Thoracic aorta (tissue), 2 donors: ENCODE measurements at regions not wholly inside any gene's neighbourhood (a gene's known extent, or its start where the extent isn't known, plus 50 kb on each side); places are given as distances from the start of the nearest gene placed in this dataset.
A peak's percentile ranks its signal among the peaks of the same experiment; 100 is the strongest.

ENCODE experiments used
- ATAC-seq: fragments of 150-250 bp; one replicate; pipeline ENCODE4 v1.8.0; 2017; ENCODE audit warnings: low read depth; ENCODE audit not compliant: insufficient number of reproducible peaks, low FRiP score
- DNase-seq: peaks from one replicate; pipeline ENCODE4 v3.0.0-alpha.2; 2020; ENCODE audit warnings: low spot score
- H3K27ac ChIP-seq, 2 donors: fragments of 200-600 bp; sonication (generic); 1 replicate in 1 of 2; 2 replicates in 1 of 2; pipeline ENCODE4 v1.5.1; 2016; ENCODE audit warnings: mild to moderate bottlenecking in 2 of 2, moderate library complexity in 2 of 2
- H3K27me3 ChIP-seq: fragments of 200-600 bp; sonication (generic); replicated peaks from 2 replicates; pipeline ENCODE4 v1.6.0; 2016; ENCODE audit warnings: mild to moderate bottlenecking; ENCODE audit not compliant: insufficient read depth
- H3K36me3 ChIP-seq: fragments of 200-600 bp; sonication (generic); one replicate; pipeline ENCODE4 v1.5.1; 2016
- H3K4me1 ChIP-seq, 2 donors: fragments of 200-600 bp; sonication (generic); 1 replicate in 1 of 2; 2 replicates in 1 of 2; pipeline versions ENCODE4 v1.5.1 to v1.6.0; 2016; ENCODE audit warnings: low read depth in 2 of 2, mild to moderate bottlenecking in 1 of 2; ENCODE audit not compliant: control insufficient read depth in 1 of 2
- H3K4me3 ChIP-seq: fragments of 200-600 bp; sonication (generic); 2 replicates; pipeline ENCODE4 v1.5.1; 2016; ENCODE audit warnings: mild to moderate bottlenecking
- H3K9me3 ChIP-seq: fragments of 200-600 bp; sonication (generic); 2 replicates; pipeline ENCODE4 v1.5.1; 2016
- TF ChIP-seq, protein P1 (sequence below): fragments of 200-600 bp; sonication (generic); IDR thresholded peaks from one replicate; pipeline ENCODE4 v1.5.1; 2019; ENCODE audit warnings: antibody characterized with exemption

DNA sequence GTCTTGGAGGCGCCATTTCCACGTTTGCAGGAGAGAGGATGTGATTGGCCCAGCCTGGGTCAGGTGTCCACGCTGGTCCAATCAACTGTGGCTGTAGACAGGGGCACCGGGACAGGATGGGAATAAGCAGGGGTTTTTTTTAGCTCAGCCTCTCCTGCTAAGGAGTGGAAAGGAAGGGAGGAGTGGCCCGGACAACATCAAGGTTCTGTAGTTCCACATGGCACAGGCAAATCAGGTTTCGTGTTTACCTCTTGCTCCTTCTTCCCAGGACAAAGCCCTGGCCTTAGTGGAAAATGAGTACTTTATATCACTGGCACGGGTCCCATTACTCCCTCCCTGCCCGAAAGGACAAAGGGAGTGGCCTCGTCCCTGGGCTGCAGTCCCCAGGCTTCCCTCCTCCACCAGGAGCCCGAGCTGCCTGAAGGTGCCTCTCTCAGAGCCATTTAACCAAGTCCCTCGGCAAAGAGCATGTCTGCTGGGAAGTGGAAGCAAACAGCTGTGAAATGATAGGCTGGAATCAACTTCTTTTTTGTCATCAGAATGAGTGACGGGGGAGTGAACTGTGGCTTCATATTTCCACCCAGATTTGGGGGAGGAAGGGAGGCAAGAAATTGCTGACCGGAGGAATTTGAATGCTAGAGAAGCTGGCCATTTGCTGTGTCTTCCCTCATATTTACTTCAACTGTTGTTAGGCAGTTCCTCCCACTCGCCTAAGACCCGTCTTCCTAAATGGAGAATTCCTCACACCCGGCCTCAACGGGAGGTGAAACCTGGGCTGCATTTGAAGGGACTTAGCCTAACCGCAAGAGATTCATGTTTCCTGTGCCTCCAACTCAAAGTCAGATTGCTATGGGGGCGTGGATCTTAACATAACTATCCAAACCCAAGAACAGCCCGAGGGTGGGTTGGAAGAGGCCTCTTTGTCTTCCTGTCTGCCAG, 84.9 kb upstream of the SLC44A3 start:
- ATAC-seq: no peak
- TF ChIP-seq, protein P1, sequence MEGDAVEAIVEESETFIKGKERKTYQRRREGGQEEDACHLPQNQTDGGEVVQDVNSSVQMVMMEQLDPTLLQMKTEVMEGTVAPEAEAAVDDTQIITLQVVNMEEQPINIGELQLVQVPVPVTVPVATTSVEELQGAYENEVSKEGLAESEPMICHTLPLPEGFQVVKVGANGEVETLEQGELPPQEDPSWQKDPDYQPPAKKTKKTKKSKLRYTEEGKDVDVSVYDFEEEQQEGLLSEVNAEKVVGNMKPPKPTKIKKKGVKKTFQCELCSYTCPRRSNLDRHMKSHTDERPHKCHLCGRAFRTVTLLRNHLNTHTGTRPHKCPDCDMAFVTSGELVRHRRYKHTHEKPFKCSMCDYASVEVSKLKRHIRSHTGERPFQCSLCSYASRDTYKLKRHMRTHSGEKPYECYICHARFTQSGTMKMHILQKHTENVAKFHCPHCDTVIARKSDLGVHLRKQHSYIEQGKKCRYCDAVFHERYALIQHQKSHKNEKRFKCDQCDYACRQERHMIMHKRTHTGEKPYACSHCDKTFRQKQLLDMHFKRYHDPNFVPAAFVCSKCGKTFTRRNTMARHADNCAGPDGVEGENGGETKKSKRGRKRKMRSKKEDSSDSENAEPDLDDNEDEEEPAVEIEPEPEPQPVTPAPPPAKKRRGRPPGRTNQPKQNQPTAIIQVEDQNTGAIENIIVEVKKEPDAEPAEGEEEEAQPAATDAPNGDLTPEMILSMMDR: no peak
- peak overlapping the region; percentile 50 for H3K4me3 ChIP-seq
- H3K27ac ChIP-seq: peak overlapping the region; percentile 11 to 44
- H3K27me3 ChIP-seq: no peaks in the 10 kb centered on the region
- no peak for DNase-seq
- no peaks in the 10 kb centered on the region for H3K9me3 ChIP-seq
- peaks cover 10 to 32% of the 10 kb centered on the region in 2 donors for H3K4me1 ChIP-seq
- no peaks in the 10 kb centered on the region for H3K36me3 ChIP-seq

DNA sequence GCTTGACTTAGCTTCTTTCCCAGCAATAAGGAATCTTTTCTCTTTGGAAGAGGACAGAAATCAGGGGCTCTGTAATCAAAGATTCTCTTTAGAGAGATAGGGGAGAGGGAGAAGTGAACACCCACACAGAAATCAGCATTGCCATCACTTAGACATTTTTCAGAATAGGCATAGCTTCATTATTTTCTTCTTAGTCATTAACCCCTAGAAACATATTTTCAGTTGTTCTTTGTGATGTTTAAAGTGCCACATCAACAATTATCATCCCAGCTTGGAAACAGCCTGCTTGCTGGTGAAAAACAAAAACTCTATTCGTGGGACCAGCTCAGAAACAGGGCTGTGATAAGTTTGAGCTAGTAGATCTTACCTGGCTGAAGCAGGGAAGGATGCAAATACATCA, 88.3 kb upstream of the SLC44A3 start:
- DNase-seq: no peak
- no peaks in the 10 kb centered on the region for H3K27me3 ChIP-seq
- H3K4me1 ChIP-seq: peaks cover 21 to 35% of the 10 kb centered on the region in 2 donors
- H3K36me3 ChIP-seq: no peaks in the 10 kb centered on the region
- H3K27ac ChIP-seq: no peak overlapping the region
- H3K9me3 ChIP-seq: no peaks in the 10 kb centered on the region
- no peak for ATAC-seq
- TF ChIP-seq, protein P1: no peak
- no peak overlapping the region for H3K4me3 ChIP-seq

DNA sequence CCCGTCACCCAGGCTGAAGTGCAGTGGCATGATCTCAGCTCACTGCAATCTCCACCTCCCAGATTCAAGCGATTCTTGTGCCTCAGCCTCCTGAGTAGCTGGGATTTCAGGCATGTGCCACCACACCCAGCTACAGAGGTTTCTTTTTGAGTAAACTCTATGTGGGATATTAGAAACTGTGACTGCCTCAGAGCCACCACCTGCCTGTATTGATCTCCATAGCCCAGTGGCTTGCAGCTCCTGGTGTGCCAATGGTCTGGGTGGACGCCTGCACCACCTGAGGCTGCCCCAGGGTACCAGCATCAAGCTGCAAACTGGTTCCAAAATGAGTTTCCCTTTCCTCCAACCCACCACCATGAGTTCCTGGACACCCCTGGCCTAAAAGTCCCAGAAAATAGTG, 89.7 kb upstream of the SLC44A3 start:
- Histone ChIP-seq H3K27me3 (no peaks in the 10 kb centered on the region), H3K4me1 (peaks cover 18 to 30% of the 10 kb centered on the region in 2 donors)
- TF ChIP-seq, protein P1: no peak

DNA sequence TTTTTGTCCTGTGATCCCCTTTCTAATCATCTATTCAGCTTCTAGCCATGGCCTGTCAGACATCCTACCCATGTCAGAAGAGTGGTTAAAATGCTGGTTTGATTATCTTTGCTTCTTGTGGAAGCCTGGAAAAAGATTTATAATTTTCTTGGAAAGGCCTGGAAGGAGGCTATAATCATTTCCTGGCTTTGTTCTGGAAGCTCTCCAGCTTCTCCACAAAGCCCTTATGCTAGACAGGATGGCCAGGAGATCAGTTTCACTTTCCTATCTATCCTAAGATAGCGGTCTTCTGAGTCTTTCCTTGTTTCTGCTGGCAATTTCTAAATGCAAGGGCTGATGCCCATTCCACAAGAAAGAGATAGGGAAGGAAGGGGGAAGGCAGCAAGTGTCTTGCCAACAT, 90.9 kb upstream of the SLC44A3 start:
- no peak for DNase-seq
- TF ChIP-seq, protein P1: no peak
- no peaks in the 10 kb centered on the region for H3K27me3 ChIP-seq
- H3K27ac ChIP-seq: peak overlapping the region in 1 of 2 donors; percentile 40
- ATAC-seq: no peak
- H3K4me1 ChIP-seq: peaks cover 11 to 21% of the 10 kb centered on the region in 2 donors
- H3K4me3 ChIP-seq: peak overlapping the region; percentile 33
- H3K36me3 ChIP-seq: no peaks in the 10 kb centered on the region
- H3K9me3 ChIP-seq: no peaks in the 10 kb centered on the region

More for the DNA sequence above, 89.7 kb upstream of the SLC44A3 start:
- no peak overlapping the region for H3K27ac ChIP-seq
- ATAC-seq: no peak
- no peaks in the 10 kb centered on the region for H3K36me3 ChIP-seq
- DNase-seq: no peak
- no peaks in the 10 kb centered on the region for H3K9me3 ChIP-seq
- no peak overlapping the region for H3K4me3 ChIP-seq

DNA sequence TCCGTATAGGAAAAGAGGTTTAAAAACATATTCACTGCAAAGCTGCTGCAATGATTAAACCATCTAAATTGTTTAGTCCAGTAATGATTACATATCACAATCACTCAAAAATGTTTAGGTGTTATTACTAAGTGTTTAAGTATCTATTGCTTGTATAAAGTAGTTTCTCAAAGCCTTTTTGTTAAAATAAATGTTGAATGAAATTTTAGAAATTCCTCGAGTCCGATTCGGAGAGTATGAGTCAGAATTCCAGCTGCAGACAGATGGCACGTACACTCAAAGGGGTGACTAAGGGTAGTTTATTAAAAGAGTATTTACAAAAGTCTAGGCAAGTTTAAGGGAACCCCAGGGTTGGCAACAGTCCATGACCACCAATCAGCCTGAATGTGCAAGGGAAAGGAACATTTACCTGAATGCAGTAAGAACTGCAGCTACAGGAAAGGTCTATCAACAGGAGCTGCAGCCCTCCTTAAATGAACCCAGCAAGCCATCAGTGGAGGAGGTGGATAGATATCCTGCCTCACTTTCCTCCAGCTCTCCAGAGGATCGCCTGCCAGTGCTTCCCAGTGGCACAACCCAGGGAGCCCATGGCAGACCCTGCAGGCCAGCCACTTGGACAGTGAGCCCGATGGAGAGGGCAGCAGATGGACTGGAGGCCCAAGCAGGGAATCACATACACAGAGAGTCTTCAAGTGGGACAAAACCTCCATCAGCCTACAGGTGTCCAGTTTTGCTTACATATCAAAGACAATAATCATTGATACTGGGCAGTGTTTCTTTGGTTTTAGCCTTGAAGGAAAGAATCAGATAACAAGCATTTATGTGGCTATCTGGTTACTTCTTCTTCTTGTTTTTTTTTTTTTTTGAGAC, 92.1 kb upstream of the SLC44A3 start:
- Histone ChIP-seq H3K36me3 (no peaks in the 10 kb centered on the region), H3K27ac (peak overlapping the region in 1 of 2 donors; percentile 9), H3K4me1 (peaks cover 11 to 21% of the 10 kb centered on the region in 2 donors), H3K27me3 (no peaks in the 10 kb centered on the region), H3K4me3 (no peak overlapping the region), H3K9me3 (no peaks in the 10 kb centered on the region)
- no peak for DNase-seq
- peak; percentile 72 for ATAC-seq
- TF ChIP-seq, protein P1: no peak
